Fibroblast of villous mesenchyme (primary cell): ENCODE measurements at regions not wholly inside any gene's neighbourhood (a gene's known extent, or its start where the extent isn't known, plus 50 kb on each side); places are given as distances from the start of the nearest gene placed in this dataset.

ENCODE experiments used
- DNase-seq: peaks from one replicate; pipeline ENCODE4 v3.0.0-alpha.2; 2010; ENCODE audit warnings: low read depth
- H3K4me3 ChIP-seq: 2 replicates; pipeline ENCODE4 v1.5.1; 2011; ENCODE audit warnings: low read depth, mild to moderate bottlenecking, low read length
- CTCF ChIP-seq: IDR thresholded peaks from 2 replicates; pipeline ENCODE4 v1.5.1; 2012; ENCODE audit warnings: low read depth, mild to moderate bottlenecking, low read length; ENCODE audit not compliant: insufficient read depth

- no peak for TF ChIP-seq CTCF
- no peak overlapping the region for H3K4me3 ChIP-seq
- peak; percentile 5 for DNase-seq
These were observed 431.5 kb upstream of the BOD1L1 start for GRCh38 chr4:14059006-14059405.

DNA sequence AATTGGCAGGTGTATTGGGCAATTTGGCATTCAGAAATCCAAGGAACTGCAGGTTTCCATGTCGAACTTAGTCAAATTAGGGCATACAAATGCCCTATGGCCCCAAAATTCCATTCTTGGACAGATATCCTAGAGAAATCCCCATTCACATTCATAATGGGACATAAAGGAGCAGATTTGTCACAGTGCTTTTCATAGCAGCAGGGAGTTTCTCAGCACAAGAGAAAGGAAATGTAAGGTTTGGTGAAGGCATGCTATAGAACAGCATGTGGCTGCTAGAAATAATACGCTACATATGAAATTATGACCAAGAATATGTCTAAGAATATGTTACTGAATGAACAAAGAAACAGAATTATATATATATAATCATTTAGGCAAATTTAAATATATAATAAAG, 437.5 kb upstream of the BOD1L1 start:
- no peak for TF ChIP-seq CTCF
- DNase-seq = no peak

GRCh38 chr4:14065406-14065805, 437.9 kb upstream of the BOD1L1 start:
- no peak for DNase-seq

More for the DNA sequence above, 437.5 kb upstream of the BOD1L1 start:
- no peak overlapping the region for H3K4me3 ChIP-seq

GRCh38 chr4:14066979-14067378, 439.5 kb upstream of the BOD1L1 start:
- DNase-seq = no peak
- no peak overlapping the region for H3K4me3 ChIP-seq
- TF ChIP-seq CTCF = no peak

More at GRCh38 chr4:14065406-14065805, 437.9 kb upstream of the BOD1L1 start:
- no peak for TF ChIP-seq CTCF
- no peak overlapping the region for H3K4me3 ChIP-seq

- TF ChIP-seq CTCF = no peak
- no peak for DNase-seq
- H3K4me3 ChIP-seq = no peak overlapping the region
These were observed 442.4 kb upstream of the BOD1L1 start for GRCh38 chr4:14069886-14070285.

- TF ChIP-seq CTCF = no peak
- DNase-seq = no peak
These were observed 442.9 kb upstream of the BOD1L1 start for GRCh38 chr4:14070289-14070880.

GRCh38 chr4:14072506-14072905, 445.0 kb upstream of the BOD1L1 start:
- DNase-seq = no peak
- no peak for TF ChIP-seq CTCF
- no peak overlapping the region for H3K4me3 ChIP-seq

More at GRCh38 chr4:14070289-14070880, 442.9 kb upstream of the BOD1L1 start:
- no peak overlapping the region for H3K4me3 ChIP-seq
